HUES64 (cell line): ENCODE measurements at regions not wholly inside any gene's neighbourhood (a gene's known extent, or its start where the extent isn't known, plus 50 kb on each side); places are given as distances from the start of the nearest gene placed in this dataset.
"Not testable (repeated sequence)": the region's sequence is repeated elsewhere in the genome, so short reads cannot be mapped to it uniquely, and the experiment has no call there.

ENCODE experiments used
- H3K27ac ChIP-seq: 2 replicates; pipeline ENCODE4 v1.7.0; 2013; ENCODE audit warnings: low read depth, low read length, inconsistent platforms
- H3K27me3 ChIP-seq: 2 replicates; pipeline ENCODE4 v1.6.1; 2013; ENCODE audit warnings: mild to moderate bottlenecking, low read length; ENCODE audit not compliant: insufficient read depth
- H3K36me3 ChIP-seq: 2 replicates; pipeline ENCODE4 v1.6.1; 2013; ENCODE audit warnings: mild to moderate bottlenecking, low read length; ENCODE audit not compliant: insufficient read depth
- H3K4me1 ChIP-seq: 2 replicates; pipeline ENCODE4 v1.6.1; 2013; ENCODE audit warnings: mild to moderate bottlenecking, low read length, moderate library complexity; ENCODE audit not compliant: insufficient read depth
- H3K4me3 ChIP-seq: 2 replicates; pipeline ENCODE4 v1.5.1; 2013; ENCODE audit warnings: mild to moderate bottlenecking, low read length, moderate library complexity
- H3K9ac ChIP-seq: 2 replicates; pipeline ENCODE4 v1.6.1; 2013; ENCODE audit warnings: mild to moderate bottlenecking, low read depth, low read length
- H3K9me3 ChIP-seq: 2 replicates; pipeline ENCODE4 v1.6.1; 2013; ENCODE audit warnings: low read depth, low read length; ENCODE audit not compliant: insufficient read depth
- WGBS: fragments of 150-250, 120-280 bp; methylation state at CpG from one replicate; pipeline ENCODE4 v1.1.7; 2013; ENCODE audit warnings: missing lambda C conversion rate; 5-methylcytosine and 5-hydroxymethylcytosine counted together

DNA sequence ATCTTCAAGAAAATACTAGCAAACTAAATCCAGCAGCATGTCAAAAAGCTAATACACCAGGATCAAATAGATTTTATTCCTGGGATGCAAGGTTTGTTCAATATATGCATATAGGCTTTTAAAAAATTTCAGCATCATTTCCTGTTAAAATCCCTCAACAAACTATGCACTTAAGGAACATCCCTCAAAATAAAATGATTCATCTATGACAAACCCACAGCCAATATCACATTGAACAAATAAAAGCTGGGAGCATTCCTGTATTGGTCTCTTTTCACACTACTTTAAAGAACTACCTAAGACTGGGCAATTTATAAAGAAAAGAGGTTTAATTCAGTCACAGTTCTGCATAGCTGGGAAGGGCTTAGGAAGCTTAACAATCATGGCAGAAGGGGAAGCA, 726.7 kb downstream of the GRXCR1 start:
- Histone ChIP-seq H3K4me1 (no peaks in the 10 kb centered on the region), H3K27ac (no peak overlapping the region), H3K36me3 (no peaks in the 10 kb centered on the region), H3K4me3 (no peak overlapping the region), H3K27me3 (no peaks in the 10 kb centered on the region), H3K9ac (no peak overlapping the region), H3K9me3 (peaks cover 9% of the 10 kb centered on the region; the same call in 1 of the 2 replicates)

DNA sequence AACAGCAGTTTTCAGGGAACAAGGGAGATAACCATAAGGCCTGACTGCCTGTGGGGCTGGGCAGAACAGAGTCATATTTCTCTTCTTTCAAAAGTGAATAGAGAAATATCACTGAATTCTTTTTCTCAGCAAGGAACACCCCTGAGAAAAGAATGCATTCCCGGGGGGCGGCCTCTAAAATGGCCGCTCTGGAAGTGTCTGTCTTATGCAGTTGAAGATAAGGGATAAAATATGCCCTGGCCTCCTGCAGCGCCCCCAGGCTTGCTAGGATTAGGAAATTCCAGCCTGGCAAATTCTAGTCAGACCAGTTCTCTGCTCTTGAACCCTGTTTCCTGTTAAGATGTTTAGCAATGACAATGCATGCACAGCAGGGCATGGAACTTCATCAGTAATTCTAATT, 745.4 kb downstream of the GRXCR1 start:
- 93% methylated on average over 4 of the region's 4 CpGs for WGBS
- H3K4me1 ChIP-seq, H3K27ac ChIP-seq, H3K4me3 ChIP-seq, H3K36me3 ChIP-seq, H3K9ac ChIP-seq, H3K27me3 ChIP-seq: not testable (repeated sequence)
- peaks cover 24% of the 10 kb centered on the region for H3K9me3 ChIP-seq

GRCh38 chr4:43651991-43652390, 759.5 kb downstream of the GRXCR1 start:
- no peak overlapping the region for H3K4me3 ChIP-seq

GRCh38 chr4:43659547-43659946, 767.0 kb downstream of the GRXCR1 start:
- not testable (repeated sequence) for H3K4me1 ChIP-seq

More at GRCh38 chr4:43651991-43652390, 759.5 kb downstream of the GRXCR1 start:
- no peak overlapping the region for H3K9ac ChIP-seq
- WGBS: 80% methylated on average over 1 of the region's 1 CpG
- peaks cover 13% of the 10 kb centered on the region for H3K9me3 ChIP-seq
- no peaks in the 10 kb centered on the region for H3K4me1 ChIP-seq
- no peaks in the 10 kb centered on the region for H3K27me3 ChIP-seq
- H3K27ac ChIP-seq: no peak overlapping the region
- H3K36me3 ChIP-seq: no peaks in the 10 kb centered on the region

DNA sequence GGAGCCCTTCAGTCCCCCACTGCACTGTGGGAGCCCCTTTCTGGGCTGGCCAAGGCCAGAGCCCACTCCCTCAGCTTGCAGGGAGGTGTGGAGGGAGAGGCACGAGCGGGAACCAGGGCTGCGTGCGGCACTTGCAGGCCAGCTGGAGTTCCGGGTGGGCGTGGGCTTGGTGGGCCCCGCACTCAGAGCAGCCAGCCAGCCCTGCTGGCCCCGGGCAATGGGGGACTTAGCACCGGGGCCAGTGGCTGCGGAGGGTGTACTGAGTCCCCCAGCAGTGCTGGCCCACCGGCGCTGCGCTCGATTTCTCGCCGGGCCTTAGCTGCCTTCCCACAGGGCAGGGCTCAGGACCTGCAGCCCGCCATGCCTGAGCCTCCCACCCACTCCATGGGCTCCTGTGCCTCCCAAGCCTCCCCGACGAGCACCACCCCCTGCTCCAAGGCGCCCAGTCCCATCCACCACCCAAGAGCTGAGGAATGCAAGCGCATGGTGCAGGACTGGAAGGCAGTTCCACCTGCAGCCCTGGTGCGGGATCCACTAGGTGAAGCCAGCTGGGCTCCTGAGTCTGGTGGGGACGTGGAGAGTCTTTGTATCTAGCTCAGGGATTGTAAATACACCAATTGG, 776.2 kb downstream of the KCTD8 start:
- 89% methylated on average over 23 of the region's 23 CpGs for WGBS

More at GRCh38 chr4:43659547-43659946, 767.0 kb downstream of the GRXCR1 start:
- H3K9me3 ChIP-seq, H3K4me3 ChIP-seq, H3K27me3 ChIP-seq, H3K27ac ChIP-seq, H3K9ac ChIP-seq, H3K36me3 ChIP-seq: not testable (repeated sequence)
- WGBS: 90% methylated on average over 2 of the region's 2 CpGs

GRCh38 chr4:43680421-43680820, 768.2 kb downstream of the KCTD8 start:
- H3K9me3 ChIP-seq: no peaks in the 10 kb centered on the region
- H3K4me1 ChIP-seq: no peaks in the 10 kb centered on the region
- WGBS: 85% methylated on average over 1 of the region's 1 CpG
- no peak overlapping the region for H3K4me3 ChIP-seq
- H3K27me3 ChIP-seq: no peaks in the 10 kb centered on the region
- H3K27ac ChIP-seq: no peak overlapping the region
- no peak overlapping the region for H3K9ac ChIP-seq
- no peaks in the 10 kb centered on the region for H3K36me3 ChIP-seq

More for the DNA sequence above, 776.2 kb downstream of the KCTD8 start:
- H3K27me3 ChIP-seq, H3K9ac ChIP-seq, H3K9me3 ChIP-seq, H3K36me3 ChIP-seq, H3K4me1 ChIP-seq, H3K4me3 ChIP-seq, H3K27ac ChIP-seq: not testable (repeated sequence)

GRCh38 chr4:43682551-43682950, 766.1 kb downstream of the KCTD8 start:
- 90% methylated on average over 2 of the region's 3 CpGs for WGBS
- Histone ChIP-seq H3K9me3 (no peaks in the 10 kb centered on the region), H3K4me3 (no peak overlapping the region), H3K36me3 (no peaks in the 10 kb centered on the region), H3K27me3 (no peaks in the 10 kb centered on the region), H3K4me1 (no peaks in the 10 kb centered on the region), H3K27ac (no peak overlapping the region), H3K9ac (no peak overlapping the region)

- H3K27me3 ChIP-seq: no peaks in the 10 kb centered on the region
- H3K4me1 ChIP-seq: no peaks in the 10 kb centered on the region
- no peaks in the 10 kb centered on the region for H3K36me3 ChIP-seq
- H3K9me3 ChIP-seq: no peaks in the 10 kb centered on the region
- no peak overlapping the region for H3K27ac ChIP-seq
- H3K4me3 ChIP-seq: no peak overlapping the region
- no peak overlapping the region for H3K9ac ChIP-seq
- WGBS: 100% methylated on average over 1 of the region's 1 CpG
Observed at GRCh38 chr4:43690116-43690515, 758.5 kb downstream of the KCTD8 start.

- H3K9me3 ChIP-seq: no peaks in the 10 kb centered on the region
- no peak overlapping the region for H3K27ac ChIP-seq
- H3K27me3 ChIP-seq: no peaks in the 10 kb centered on the region
- H3K4me1 ChIP-seq: no peaks in the 10 kb centered on the region
- H3K4me3 ChIP-seq: no peak overlapping the region
- no peaks in the 10 kb centered on the region for H3K36me3 ChIP-seq
- H3K9ac ChIP-seq: no peak overlapping the region
- 75% methylated on average over 1 of the region's 1 CpG for WGBS
Observed at GRCh38 chr4:43693876-43694275, 754.7 kb downstream of the KCTD8 start.

- no peaks in the 10 kb centered on the region for H3K4me1 ChIP-seq
- no peak overlapping the region for H3K27ac ChIP-seq
- no peak overlapping the region for H3K4me3 ChIP-seq
- no peaks in the 10 kb centered on the region for H3K36me3 ChIP-seq
- no peaks in the 10 kb centered on the region for H3K27me3 ChIP-seq
- H3K9ac ChIP-seq: no peak overlapping the region
- H3K9me3 ChIP-seq: peaks cover 3% of the 10 kb centered on the region; the same call in 1 of the 2 replicates
Observed at GRCh38 chr4:43709443-43709842, 739.2 kb downstream of the KCTD8 start.

DNA sequence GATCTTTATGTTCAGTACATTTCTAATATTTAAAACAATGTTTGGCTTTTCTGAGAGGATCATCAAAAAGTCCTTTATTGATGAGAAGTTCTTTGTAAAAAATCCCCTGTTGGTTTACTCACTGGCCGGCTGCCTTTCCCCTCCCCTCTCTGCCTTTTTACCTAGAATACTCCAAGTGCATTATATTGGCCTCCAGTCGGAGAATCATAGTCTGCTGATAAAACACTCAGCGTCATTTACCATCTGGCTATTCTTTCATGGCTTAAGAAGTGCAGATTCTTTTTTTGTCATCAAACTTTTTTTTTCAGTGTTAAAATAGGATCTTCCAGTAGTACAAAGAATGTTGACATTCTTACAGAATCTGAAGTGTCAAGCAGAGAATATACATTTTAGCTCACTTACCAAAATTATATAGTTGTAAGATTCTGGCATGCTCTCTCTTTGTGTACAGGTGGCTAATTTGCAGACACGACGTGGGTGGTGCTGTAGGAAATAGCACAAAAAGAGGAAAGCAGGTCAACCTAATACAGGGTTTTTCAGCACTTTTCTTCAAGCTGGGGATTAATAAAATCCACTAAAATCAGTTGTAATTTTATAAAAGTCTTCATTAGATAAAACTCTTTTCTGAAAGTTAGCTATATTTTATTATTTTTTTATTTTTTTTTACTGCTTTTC, 731.8 kb downstream of the KCTD8 start:
- Histone ChIP-seq H3K4me1 (no peaks in the 10 kb centered on the region), H3K27ac (no peak overlapping the region), H3K9ac (no peak overlapping the region), H3K36me3 (no peaks in the 10 kb centered on the region), H3K4me3 (no peak overlapping the region), H3K9me3 (0 out of 2 replicates have a peak, but pooled peaks cover 2% of the 10 kb centered on the region), H3K27me3 (no peaks in the 10 kb centered on the region)
- 89% methylated on average over 5 of the region's 5 CpGs for WGBS
